ENCODE measurements at regions not wholly inside any gene's neighbourhood (a gene's known extent, or its start where the extent isn't known, plus 50 kb on each side); places are given as distances from the start of the nearest gene placed in this dataset.

- no peak for TF ChIP-seq EP300 (IDR thresholded peaks at IDR 0.05)
- TF ChIP-seq, protein P1, sequence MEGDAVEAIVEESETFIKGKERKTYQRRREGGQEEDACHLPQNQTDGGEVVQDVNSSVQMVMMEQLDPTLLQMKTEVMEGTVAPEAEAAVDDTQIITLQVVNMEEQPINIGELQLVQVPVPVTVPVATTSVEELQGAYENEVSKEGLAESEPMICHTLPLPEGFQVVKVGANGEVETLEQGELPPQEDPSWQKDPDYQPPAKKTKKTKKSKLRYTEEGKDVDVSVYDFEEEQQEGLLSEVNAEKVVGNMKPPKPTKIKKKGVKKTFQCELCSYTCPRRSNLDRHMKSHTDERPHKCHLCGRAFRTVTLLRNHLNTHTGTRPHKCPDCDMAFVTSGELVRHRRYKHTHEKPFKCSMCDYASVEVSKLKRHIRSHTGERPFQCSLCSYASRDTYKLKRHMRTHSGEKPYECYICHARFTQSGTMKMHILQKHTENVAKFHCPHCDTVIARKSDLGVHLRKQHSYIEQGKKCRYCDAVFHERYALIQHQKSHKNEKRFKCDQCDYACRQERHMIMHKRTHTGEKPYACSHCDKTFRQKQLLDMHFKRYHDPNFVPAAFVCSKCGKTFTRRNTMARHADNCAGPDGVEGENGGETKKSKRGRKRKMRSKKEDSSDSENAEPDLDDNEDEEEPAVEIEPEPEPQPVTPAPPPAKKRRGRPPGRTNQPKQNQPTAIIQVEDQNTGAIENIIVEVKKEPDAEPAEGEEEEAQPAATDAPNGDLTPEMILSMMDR (IDR thresholded peaks at IDR 0.05) = no peak
Measured at GRCh38 chr2:53331667-53332066, 435.9 kb upstream of the CHAC2 start.
